Glomerular endothelial cell (primary cell): ENCODE measurements at regions not wholly inside any gene's neighbourhood (a gene's known extent, or its start where the extent isn't known, plus 50 kb on each side); places are given as distances from the start of the nearest gene placed in this dataset.

Experiments used
- DNase-seq: peaks from one replicate; pipeline ENCODE4 v3.0.0-alpha.2; 2011; ENCODE audit warnings: low read depth, low spot score; ENCODE audit errors: extremely low read depth

- peak; percentile 95 for DNase-seq
Measured at GRCh38 chr10:120641695-120642094, 184.7 kb downstream of the PLPP4 start.

GRCh38 chr10:120643351-120643750 lies 186.3 kb downstream of the PLPP4 start:
- DNase-seq: no peak

- no peak for DNase-seq
Measured at GRCh38 chr10:120644556-120645410, 187.8 kb downstream of the PLPP4 start.

- DNase-seq: no peak
Measured at GRCh38 chr10:120646159-120646732, 189.2 kb downstream of the PLPP4 start.

- DNase-seq: no peak
Measured at GRCh38 chr10:120646738-120647456, 189.9 kb downstream of the PLPP4 start.

GRCh38 chr10:120650705-120651399 lies 193.8 kb downstream of the PLPP4 start:
- DNase-seq: no peak

GRCh38 chr10:120656107-120656506 lies 195.1 kb upstream of the WDR11 start:
- DNase-seq: no peak

GRCh38 chr10:120657371-120657770 lies 193.8 kb upstream of the WDR11 start:
- DNase-seq: no peak

GRCh38 chr10:120658943-120659885 lies 191.9 kb upstream of the WDR11 start:
- DNase-seq: no peak

GRCh38 chr10:120666308-120666707 lies 184.9 kb upstream of the WDR11 start:
- no peak for DNase-seq

- no peak for DNase-seq
Measured at GRCh38 chr10:120667276-120667675, 183.9 kb upstream of the WDR11 start.

GRCh38 chr10:120671491-120671890 lies 179.7 kb upstream of the WDR11 start:
- DNase-seq: no peak

- DNase-seq: no peak
Measured at GRCh38 chr10:120683454-120683853, 167.7 kb upstream of the WDR11 start.

GRCh38 chr10:120684226-120684625 lies 166.9 kb upstream of the WDR11 start:
- no peak for DNase-seq

- no peak for DNase-seq
Measured at GRCh38 chr10:120685136-120685535, 166.0 kb upstream of the WDR11 start.

- no peak for DNase-seq
Measured at GRCh38 chr10:120688928-120689327, 162.2 kb upstream of the WDR11 start.

GRCh38 chr10:120689777-120690529 lies 161.2 kb upstream of the WDR11 start:
- no peak for DNase-seq

- no peak for DNase-seq
Measured at GRCh38 chr10:120691625-120692024, 159.5 kb upstream of the WDR11 start.

- no peak for DNase-seq
Measured at GRCh38 chr10:120700426-120700825, 150.7 kb upstream of the WDR11 start.
